Mucosa of rectum (tissue), 2 donors: ENCODE measurements at regions not wholly inside any gene's neighbourhood (a gene's known extent, or its start where the extent isn't known, plus 50 kb on each side); places are given as distances from the start of the nearest gene placed in this dataset.

ENCODE experiments used
- H3K27ac ChIP-seq, 2 donors: one replicate each; pipeline ENCODE4 v1.7.0; 2013; ENCODE audit warnings: inconsistent platforms in 2 of 2, low read depth in 2 of 2, low read length in 2 of 2
- H3K27me3 ChIP-seq, 2 donors: one replicate each; pipeline ENCODE4 v1.7.0; 2013; ENCODE audit warnings: low read length in 2 of 2; ENCODE audit not compliant: control insufficient read depth in 2 of 2, insufficient read depth in 2 of 2
- H3K36me3 ChIP-seq, 2 donors: one replicate each; pipeline ENCODE4 v1.7.0; 2013; ENCODE audit warnings: low read length in 2 of 2; ENCODE audit not compliant: control insufficient read depth in 2 of 2, insufficient read depth in 2 of 2
- H3K4me1 ChIP-seq, 2 donors: one replicate each; pipeline ENCODE4 v1.7.0; 2013; ENCODE audit warnings: low read length in 2 of 2, mild to moderate bottlenecking in 1 of 2; ENCODE audit not compliant: control insufficient read depth in 2 of 2, insufficient read depth in 2 of 2
- H3K4me3 ChIP-seq, 2 donors: one replicate each; pipeline ENCODE4 v1.7.0; 2013; ENCODE audit warnings: low read length in 2 of 2
- H3K9ac ChIP-seq, 2 donors: one replicate each; pipeline ENCODE4 v1.7.0; 2013; ENCODE audit warnings: low read length in 2 of 2, low read depth in 1 of 2, mild to moderate bottlenecking in 1 of 2
- H3K9me3 ChIP-seq, 2 donors: one replicate each; pipeline ENCODE4 v1.7.0; 2013; ENCODE audit warnings: low read length in 2 of 2; ENCODE audit not compliant: control insufficient read depth in 2 of 2
- donor health status: healthy.
- donor health status: Normal muscosa, but diverticular disease.

- Histone ChIP-seq H3K9me3 (no peaks in the 10 kb centered on the region), H3K36me3 (no peaks in the 10 kb centered on the region), H3K9ac (no peak overlapping the region), H3K4me1 (no peaks in the 10 kb centered on the region), H3K27ac (no peak overlapping the region), H3K4me3 (no peak overlapping the region), H3K27me3 (no peaks in the 10 kb centered on the region)
Observed at GRCh38 chr13:107743526-107743925, 471.8 kb downstream of the LIG4 start.

- no peaks in the 10 kb centered on the region for H3K4me1 ChIP-seq
- H3K9me3 ChIP-seq, result no peaks in the 10 kb centered on the region
- H3K27ac ChIP-seq, result no peak overlapping the region
- H3K9ac ChIP-seq, result no peak overlapping the region
- H3K36me3 ChIP-seq, result no peaks in the 10 kb centered on the region
- H3K4me3 ChIP-seq, result no peak overlapping the region
- H3K27me3 ChIP-seq, result no peaks in the 10 kb centered on the region
Observed at GRCh38 chr13:107743100-107743499, 472.2 kb downstream of the LIG4 start.

- no peak overlapping the region for H3K27ac ChIP-seq
- H3K9me3 ChIP-seq, result no peaks in the 10 kb centered on the region
- no peak overlapping the region for H3K4me3 ChIP-seq
- no peaks in the 10 kb centered on the region for H3K4me1 ChIP-seq
- no peaks in the 10 kb centered on the region for H3K36me3 ChIP-seq
- no peak overlapping the region for H3K9ac ChIP-seq
- H3K27me3 ChIP-seq, result no peaks in the 10 kb centered on the region
Observed at GRCh38 chr13:107742544-107742943, 472.8 kb downstream of the LIG4 start.

GRCh38 chr13:107738004-107738403 lies 477.3 kb downstream of the LIG4 start:
- Histone ChIP-seq H3K27ac (no peak overlapping the region), H3K9ac (no peak overlapping the region), H3K9me3 (no peaks in the 10 kb centered on the region), H3K36me3 (no peaks in the 10 kb centered on the region), H3K4me1 (no peaks in the 10 kb centered on the region), H3K27me3 (no peaks in the 10 kb centered on the region), H3K4me3 (no peak overlapping the region)

GRCh38 chr13:107736731-107737130 lies 478.6 kb downstream of the LIG4 start:
- Histone ChIP-seq H3K9me3 (no peaks in the 10 kb centered on the region), H3K4me3 (no peak overlapping the region), H3K27me3 (no peaks in the 10 kb centered on the region), H3K9ac (no peak overlapping the region), H3K36me3 (no peaks in the 10 kb centered on the region), H3K27ac (no peak overlapping the region), H3K4me1 (no peaks in the 10 kb centered on the region)

GRCh38 chr13:107736170-107736569 lies 479.2 kb downstream of the LIG4 start:
- Histone ChIP-seq H3K36me3 (no peaks in the 10 kb centered on the region), H3K9me3 (no peaks in the 10 kb centered on the region), H3K9ac (no peak overlapping the region), H3K27me3 (no peaks in the 10 kb centered on the region), H3K27ac (no peak overlapping the region), H3K4me3 (no peak overlapping the region), H3K4me1 (no peaks in the 10 kb centered on the region)

- Histone ChIP-seq H3K4me1 (no peaks in the 10 kb centered on the region), H3K36me3 (no peaks in the 10 kb centered on the region), H3K9me3 (no peaks in the 10 kb centered on the region), H3K27ac (no peak overlapping the region), H3K27me3 (no peaks in the 10 kb centered on the region), H3K4me3 (no peak overlapping the region), H3K9ac (no peak overlapping the region)
Observed at GRCh38 chr13:107734891-107735625, 480.3 kb downstream of the LIG4 start.

- Histone ChIP-seq H3K36me3 (no peaks in the 10 kb centered on the region), H3K27ac (no peak overlapping the region), H3K4me3 (no peak overlapping the region), H3K27me3 (no peaks in the 10 kb centered on the region), H3K9ac (no peak overlapping the region), H3K9me3 (no peaks in the 10 kb centered on the region), H3K4me1 (no peaks in the 10 kb centered on the region)
Observed at GRCh38 chr13:107733276-107733675, 482.1 kb downstream of the LIG4 start.

- no peaks in the 10 kb centered on the region for H3K4me1 ChIP-seq
- H3K4me3 ChIP-seq, result no peak overlapping the region
- H3K27me3 ChIP-seq, result no peaks in the 10 kb centered on the region
- H3K36me3 ChIP-seq, result no peaks in the 10 kb centered on the region
- no peaks in the 10 kb centered on the region for H3K9me3 ChIP-seq
- H3K27ac ChIP-seq, result no peak overlapping the region
- H3K9ac ChIP-seq, result no peak overlapping the region
Observed at GRCh38 chr13:107730813-107731212, 484.5 kb downstream of the LIG4 start.

- Histone ChIP-seq H3K27me3 (no peaks in the 10 kb centered on the region), H3K9me3 (no peaks in the 10 kb centered on the region), H3K36me3 (no peaks in the 10 kb centered on the region), H3K4me3 (no peak overlapping the region), H3K9ac (no peak overlapping the region), H3K4me1 (no peaks in the 10 kb centered on the region), H3K27ac (no peak overlapping the region)
Observed at GRCh38 chr13:107721125-107721869, 494.0 kb downstream of the LIG4 start.
